ENCODE measurements at regions not wholly inside any gene's neighbourhood (a gene's known extent, or its start where the extent isn't known, plus 50 kb on each side); places are given as distances from the start of the nearest gene placed in this dataset.

GRCh38 chr2:67018301-67018700, 378.8 kb upstream of the ETAA1 start:
- H3K4me3 ChIP-seq (ENCODE audit: low read depth, low read length): no peak overlapping the region
- no peak overlapping the region for H2AFZ ChIP-seq (ENCODE audit: low read length, unreplicated experiment)
- no peaks in the 10 kb centered on the region for H3K4me1 ChIP-seq (ENCODE audit: control insufficient read depth, insufficient read depth, low read length, unreplicated experiment)
- H3K79me2 ChIP-seq (ENCODE audit: control insufficient read depth, insufficient read depth, low read length, unreplicated experiment): no peaks in the 10 kb centered on the region
- H3K27ac ChIP-seq (ENCODE audit: low read depth, low read length): no peak overlapping the region
- no peaks in the 10 kb centered on the region for H3K36me3 ChIP-seq (ENCODE audit: insufficient read depth, low read length)
- no peaks in the 10 kb centered on the region for H3K27me3 ChIP-seq (ENCODE audit: insufficient read depth, low read length)

- no peak overlapping the region for H3K27ac ChIP-seq (ENCODE audit: low read depth, low read length)
- H3K4me1 ChIP-seq (ENCODE audit: control insufficient read depth, insufficient read depth, low read length, unreplicated experiment): no peaks in the 10 kb centered on the region
- H3K36me3 ChIP-seq (ENCODE audit: insufficient read depth, low read length): no peaks in the 10 kb centered on the region
- no peak overlapping the region for H3K4me3 ChIP-seq (ENCODE audit: low read depth, low read length)
- H2AFZ ChIP-seq (ENCODE audit: low read length, unreplicated experiment): no peak overlapping the region
- no peaks in the 10 kb centered on the region for H3K79me2 ChIP-seq (ENCODE audit: control insufficient read depth, insufficient read depth, low read length, unreplicated experiment)
- no peaks in the 10 kb centered on the region for H3K27me3 ChIP-seq (ENCODE audit: insufficient read depth, low read length)
Measured at GRCh38 chr2:67032076-67032475, 365.1 kb upstream of the ETAA1 start.

GRCh38 chr2:67036444-67036843, 360.7 kb upstream of the ETAA1 start:
- H3K4me3 ChIP-seq (ENCODE audit: low read depth, low read length): no peak overlapping the region
- no peak overlapping the region for H3K27ac ChIP-seq (ENCODE audit: low read depth, low read length)
- no peak overlapping the region for H2AFZ ChIP-seq (ENCODE audit: low read length, unreplicated experiment)
- no peaks in the 10 kb centered on the region for H3K79me2 ChIP-seq (ENCODE audit: control insufficient read depth, insufficient read depth, low read length, unreplicated experiment)
- no peaks in the 10 kb centered on the region for H3K36me3 ChIP-seq (ENCODE audit: insufficient read depth, low read length)
- H3K4me1 ChIP-seq (ENCODE audit: control insufficient read depth, insufficient read depth, low read length, unreplicated experiment): no peaks in the 10 kb centered on the region
- H3K27me3 ChIP-seq (ENCODE audit: insufficient read depth, low read length): no peaks in the 10 kb centered on the region

- Histone ChIP-seq H3K4me1 (ENCODE audit: control insufficient read depth, insufficient read depth, low read length, unreplicated experiment) (no peaks in the 10 kb centered on the region), H3K36me3 (ENCODE audit: insufficient read depth, low read length) (no peaks in the 10 kb centered on the region), H3K27me3 (ENCODE audit: insufficient read depth, low read length) (no peaks in the 10 kb centered on the region)
Measured at GRCh38 chr2:67037655-67038054, 359.5 kb upstream of the ETAA1 start.

GRCh38 chr2:67038195-67038594, 358.9 kb upstream of the ETAA1 start:
- Histone ChIP-seq H3K36me3 (ENCODE audit: insufficient read depth, low read length) (no peaks in the 10 kb centered on the region), H3K27ac (ENCODE audit: low read depth, low read length) (no peak overlapping the region), H3K4me1 (ENCODE audit: control insufficient read depth, insufficient read depth, low read length, unreplicated experiment) (no peaks in the 10 kb centered on the region), H2AFZ (ENCODE audit: low read length, unreplicated experiment) (no peak overlapping the region), H3K79me2 (ENCODE audit: control insufficient read depth, insufficient read depth, low read length, unreplicated experiment) (no peaks in the 10 kb centered on the region), H3K4me3 (ENCODE audit: low read depth, low read length) (no peak overlapping the region), H3K27me3 (ENCODE audit: insufficient read depth, low read length) (no peaks in the 10 kb centered on the region)

More at GRCh38 chr2:67037655-67038054, 359.5 kb upstream of the ETAA1 start:
- Histone ChIP-seq H3K4me3 (ENCODE audit: low read depth, low read length) (no peak overlapping the region), H2AFZ (ENCODE audit: low read length, unreplicated experiment) (no peak overlapping the region), H3K79me2 (ENCODE audit: control insufficient read depth, insufficient read depth, low read length, unreplicated experiment) (no peaks in the 10 kb centered on the region), H3K27ac (ENCODE audit: low read depth, low read length) (no peak overlapping the region)

GRCh38 chr2:67039058-67039457, 358.1 kb upstream of the ETAA1 start:
- Histone ChIP-seq H3K4me1 (ENCODE audit: control insufficient read depth, insufficient read depth, low read length, unreplicated experiment) (no peaks in the 10 kb centered on the region), H3K27me3 (ENCODE audit: insufficient read depth, low read length) (no peaks in the 10 kb centered on the region), H3K36me3 (ENCODE audit: insufficient read depth, low read length) (no peaks in the 10 kb centered on the region), H3K27ac (ENCODE audit: low read depth, low read length) (no peak overlapping the region), H3K4me3 (ENCODE audit: low read depth, low read length) (no peak overlapping the region), H3K79me2 (ENCODE audit: control insufficient read depth, insufficient read depth, low read length, unreplicated experiment) (no peaks in the 10 kb centered on the region), H2AFZ (ENCODE audit: low read length, unreplicated experiment) (no peak overlapping the region)

- no peaks in the 10 kb centered on the region for H3K4me1 ChIP-seq (ENCODE audit: control insufficient read depth, insufficient read depth, low read length, unreplicated experiment)
- H3K4me3 ChIP-seq (ENCODE audit: low read depth, low read length): no peak overlapping the region
- no peaks in the 10 kb centered on the region for H3K27me3 ChIP-seq (ENCODE audit: insufficient read depth, low read length)
- no peak overlapping the region for H3K27ac ChIP-seq (ENCODE audit: low read depth, low read length)
- H3K36me3 ChIP-seq (ENCODE audit: insufficient read depth, low read length): no peaks in the 10 kb centered on the region
- H2AFZ ChIP-seq (ENCODE audit: low read length, unreplicated experiment): no peak overlapping the region
- H3K79me2 ChIP-seq (ENCODE audit: control insufficient read depth, insufficient read depth, low read length, unreplicated experiment): no peaks in the 10 kb centered on the region
Measured at GRCh38 chr2:67039517-67040103, 357.5 kb upstream of the ETAA1 start.

GRCh38 chr2:67041051-67041450, 356.1 kb upstream of the ETAA1 start:
- Histone ChIP-seq H2AFZ (ENCODE audit: low read length, unreplicated experiment) (no peak overlapping the region), H3K4me1 (ENCODE audit: control insufficient read depth, insufficient read depth, low read length, unreplicated experiment) (no peaks in the 10 kb centered on the region), H3K27me3 (ENCODE audit: insufficient read depth, low read length) (no peaks in the 10 kb centered on the region), H3K36me3 (ENCODE audit: insufficient read depth, low read length) (no peaks in the 10 kb centered on the region), H3K27ac (ENCODE audit: low read depth, low read length) (no peak overlapping the region), H3K79me2 (ENCODE audit: control insufficient read depth, insufficient read depth, low read length, unreplicated experiment) (no peaks in the 10 kb centered on the region), H3K4me3 (ENCODE audit: low read depth, low read length) (no peak overlapping the region)

- Histone ChIP-seq H2AFZ (ENCODE audit: low read length, unreplicated experiment) (no peak overlapping the region), H3K27ac (ENCODE audit: low read depth, low read length) (no peak overlapping the region), H3K36me3 (ENCODE audit: insufficient read depth, low read length) (no peaks in the 10 kb centered on the region), H3K4me3 (ENCODE audit: low read depth, low read length) (no peak overlapping the region), H3K4me1 (ENCODE audit: control insufficient read depth, insufficient read depth, low read length, unreplicated experiment) (no peaks in the 10 kb centered on the region), H3K27me3 (ENCODE audit: insufficient read depth, low read length) (no peaks in the 10 kb centered on the region), H3K79me2 (ENCODE audit: control insufficient read depth, insufficient read depth, low read length, unreplicated experiment) (no peaks in the 10 kb centered on the region)
Measured at GRCh38 chr2:67043781-67044478, 353.2 kb upstream of the ETAA1 start.

- H3K36me3 ChIP-seq (ENCODE audit: insufficient read depth, low read length): no peaks in the 10 kb centered on the region
- no peaks in the 10 kb centered on the region for H3K27me3 ChIP-seq (ENCODE audit: insufficient read depth, low read length)
- H3K79me2 ChIP-seq (ENCODE audit: control insufficient read depth, insufficient read depth, low read length, unreplicated experiment): no peaks in the 10 kb centered on the region
- no peak overlapping the region for H2AFZ ChIP-seq (ENCODE audit: low read length, unreplicated experiment)
- H3K27ac ChIP-seq (ENCODE audit: low read depth, low read length): no peak overlapping the region
- H3K4me1 ChIP-seq (ENCODE audit: control insufficient read depth, insufficient read depth, low read length, unreplicated experiment): no peaks in the 10 kb centered on the region
- H3K4me3 ChIP-seq (ENCODE audit: low read depth, low read length): no peak overlapping the region
Measured at GRCh38 chr2:67046591-67046990, 350.5 kb upstream of the ETAA1 start.

- no peak overlapping the region for H3K27ac ChIP-seq (ENCODE audit: low read depth, low read length)
- no peaks in the 10 kb centered on the region for H3K27me3 ChIP-seq (ENCODE audit: insufficient read depth, low read length)
- H3K36me3 ChIP-seq (ENCODE audit: insufficient read depth, low read length): no peaks in the 10 kb centered on the region
- H3K79me2 ChIP-seq (ENCODE audit: control insufficient read depth, insufficient read depth, low read length, unreplicated experiment): no peaks in the 10 kb centered on the region
- H2AFZ ChIP-seq (ENCODE audit: low read length, unreplicated experiment): no peak overlapping the region
- H3K4me3 ChIP-seq (ENCODE audit: low read depth, low read length): no peak overlapping the region
- no peaks in the 10 kb centered on the region for H3K4me1 ChIP-seq (ENCODE audit: control insufficient read depth, insufficient read depth, low read length, unreplicated experiment)
Measured at GRCh38 chr2:67048314-67048713, 348.8 kb upstream of the ETAA1 start.

Data from ACC112 (cell line).